ENCODE measurements at regions not wholly inside any gene's neighbourhood (a gene's known extent, or its start where the extent isn't known, plus 50 kb on each side); places are given as distances from the start of the nearest gene placed in this dataset.

- DNase-seq: no peak
Observed at GRCh38 chr7:94239661-94240234, 154.9 kb upstream of the COL1A2 start.

GRCh38 chr7:94240902-94241301 lies 153.8 kb upstream of the COL1A2 start:
- DNase-seq: no peak

DNA sequence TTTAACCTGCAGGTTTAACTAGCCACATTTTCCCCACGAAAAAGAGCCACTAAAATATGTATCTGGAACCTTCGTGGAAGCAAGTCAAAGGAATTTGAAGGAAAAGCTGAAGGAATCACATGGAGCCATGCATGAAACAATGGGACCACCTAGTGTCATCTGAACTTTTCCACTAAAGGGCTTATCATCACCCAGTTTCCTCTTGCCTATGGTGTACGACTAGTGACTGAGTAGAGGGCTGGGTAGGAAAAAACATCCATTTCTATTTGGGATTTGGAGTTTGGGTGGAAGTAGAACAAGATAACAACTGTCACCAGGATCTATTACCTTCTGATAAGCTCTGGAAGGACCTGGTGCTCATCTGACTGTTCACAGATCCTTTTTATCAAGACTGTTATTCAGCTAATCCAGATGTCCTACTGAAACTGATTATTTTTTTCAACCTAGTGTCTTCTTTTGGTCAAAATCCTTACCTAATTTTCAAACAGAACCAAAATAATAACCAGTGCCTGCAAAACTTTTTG lies 153.2 kb upstream of the COL1A2 start:
- no peak for DNase-seq

DNA sequence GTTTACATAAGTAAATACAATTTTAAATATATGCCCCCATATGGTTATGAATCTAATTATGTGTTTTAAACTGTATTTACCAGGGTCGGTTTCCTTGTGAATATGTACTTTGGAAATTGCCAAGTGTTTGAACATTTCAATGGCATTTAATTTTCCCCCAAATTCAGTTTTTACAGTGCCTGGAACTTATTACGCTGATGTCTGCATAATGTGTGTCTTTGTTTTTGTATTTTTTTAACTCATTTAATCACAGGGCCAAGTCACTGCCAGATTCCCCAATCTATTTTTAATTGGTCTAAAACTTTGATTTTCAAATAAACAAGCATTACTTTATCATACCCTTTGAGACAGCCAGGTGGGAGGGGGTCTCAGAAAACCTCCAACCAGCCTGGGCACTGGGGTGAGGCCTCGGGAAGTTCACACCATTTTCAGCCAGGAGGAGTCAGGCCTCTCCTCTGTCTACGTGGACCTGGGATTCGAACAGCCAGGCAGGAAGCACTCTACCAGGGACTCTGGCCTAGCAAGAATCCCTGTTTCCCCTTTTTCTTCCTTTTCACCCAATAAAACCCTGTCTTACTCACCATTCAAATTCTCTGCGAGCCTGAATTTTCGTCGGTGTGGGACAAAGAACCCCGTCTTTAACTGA lies 151.5 kb upstream of the COL1A2 start:
- no peak for DNase-seq

DNA sequence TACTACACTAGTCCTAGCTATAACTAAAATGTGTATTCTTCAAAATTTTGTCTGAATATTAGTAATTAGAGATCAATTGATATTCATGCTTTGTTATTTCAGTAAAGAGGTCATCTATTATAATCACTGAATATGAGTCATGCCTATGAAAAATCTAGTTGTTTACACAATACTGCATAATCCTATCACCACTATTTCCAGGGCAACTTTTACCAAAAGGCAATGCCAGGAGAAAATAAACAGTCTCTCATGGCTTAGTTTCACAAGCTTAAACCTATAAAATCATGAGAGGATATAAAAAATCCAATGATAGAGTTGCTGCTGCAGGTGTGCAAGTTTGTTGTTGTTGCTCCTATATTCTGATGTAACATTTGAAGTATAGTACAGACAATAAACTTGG lies 149.9 kb upstream of the COL1A2 start:
- no peak for DNase-seq

- DNase-seq: no peak
Observed at GRCh38 chr7:94245500-94245899, 149.2 kb upstream of the COL1A2 start.

GRCh38 chr7:94247970-94248369 lies 146.7 kb upstream of the COL1A2 start:
- no peak for DNase-seq

- no peak for DNase-seq
Observed at GRCh38 chr7:94249631-94250030, 145.1 kb upstream of the COL1A2 start.

GRCh38 chr7:94250124-94250523 lies 144.6 kb upstream of the COL1A2 start:
- no peak for DNase-seq

- DNase-seq: no peak
Observed at GRCh38 chr7:94250987-94251386, 143.7 kb upstream of the COL1A2 start.

DNA sequence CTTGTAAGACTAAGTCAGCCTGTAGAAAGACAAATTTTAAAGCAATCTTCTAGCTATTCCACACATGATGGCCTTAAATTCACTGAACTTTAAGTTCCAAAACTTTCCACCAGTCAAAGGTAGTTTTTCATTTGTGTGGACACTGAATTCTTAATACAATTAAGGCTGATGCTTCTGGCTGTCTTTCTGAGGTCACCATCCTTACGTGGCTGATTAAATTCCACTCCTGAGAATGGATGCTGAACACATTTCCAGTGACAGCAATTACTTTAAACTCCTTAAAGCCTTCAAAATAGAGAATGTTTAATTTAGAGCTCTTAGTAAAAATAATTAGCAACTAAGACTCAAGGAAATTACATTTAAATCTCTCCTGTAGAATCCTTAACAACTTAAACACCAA lies 142.6 kb upstream of the COL1A2 start:
- no peak for DNase-seq

DNA sequence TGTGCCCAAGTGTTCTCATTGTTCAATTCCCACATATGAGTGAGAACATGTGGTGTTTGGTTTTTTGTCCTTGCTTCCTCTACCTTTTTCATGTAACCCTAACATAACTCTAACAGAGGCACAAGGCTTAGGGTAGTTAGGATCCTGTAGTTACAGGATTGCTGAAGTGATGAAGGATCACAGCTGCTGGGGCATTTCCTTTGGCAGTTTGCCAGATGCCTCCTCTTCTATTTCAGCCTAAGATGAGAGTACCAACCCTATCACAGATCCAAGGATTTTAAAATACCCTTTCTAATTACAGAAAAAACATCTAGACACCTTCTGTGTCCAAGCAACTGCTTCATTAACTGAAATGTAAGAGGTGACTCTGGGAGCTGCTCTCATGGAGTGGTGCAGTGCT lies 141.7 kb upstream of the COL1A2 start:
- DNase-seq: no peak

- no peak for DNase-seq
Observed at GRCh38 chr7:94253686-94254085, 141.0 kb upstream of the COL1A2 start.

- no peak for DNase-seq
Observed at GRCh38 chr7:94258418-94259300, 136.0 kb upstream of the COL1A2 start.

DNA sequence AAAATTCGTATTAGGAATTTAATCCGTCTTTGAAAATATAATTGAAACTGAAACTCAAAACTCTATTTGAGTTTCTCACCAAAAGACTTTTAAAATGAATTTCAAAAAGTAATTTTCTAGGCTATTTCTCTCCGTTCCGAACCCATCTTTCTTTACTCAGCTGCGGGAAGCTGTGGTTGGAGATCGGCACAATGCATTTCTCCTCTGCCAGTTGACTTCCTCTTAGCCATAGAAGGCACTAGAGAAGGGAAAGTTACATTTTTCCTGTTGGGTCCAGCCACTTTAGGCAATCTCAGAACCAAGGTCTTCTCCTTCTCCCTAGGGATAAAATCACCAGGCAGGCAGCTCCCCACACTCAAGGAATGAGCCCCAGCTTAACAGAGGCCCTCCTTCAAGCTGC lies 133.6 kb upstream of the COL1A2 start:
- DNase-seq: no peak

DNA sequence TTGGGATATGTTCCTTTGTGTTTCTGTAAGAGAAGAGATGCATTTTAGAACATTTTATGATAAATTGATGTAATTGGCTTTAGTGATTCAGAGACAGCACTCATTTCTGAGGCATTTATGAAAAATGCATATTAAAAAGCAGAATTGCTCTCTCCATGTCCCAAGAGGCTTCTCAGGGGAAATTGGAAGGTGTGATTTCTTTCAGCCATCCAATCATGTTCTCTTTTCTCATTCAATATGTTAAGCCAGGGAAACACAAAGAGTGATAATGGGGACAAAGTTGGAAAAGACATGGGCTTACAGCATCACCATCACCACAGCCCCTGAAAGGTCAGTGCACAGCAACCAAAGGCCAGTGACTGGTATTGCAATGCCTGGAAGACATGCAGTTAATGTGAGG lies 129.9 kb upstream of the COL1A2 start:
- no peak for DNase-seq

DNA sequence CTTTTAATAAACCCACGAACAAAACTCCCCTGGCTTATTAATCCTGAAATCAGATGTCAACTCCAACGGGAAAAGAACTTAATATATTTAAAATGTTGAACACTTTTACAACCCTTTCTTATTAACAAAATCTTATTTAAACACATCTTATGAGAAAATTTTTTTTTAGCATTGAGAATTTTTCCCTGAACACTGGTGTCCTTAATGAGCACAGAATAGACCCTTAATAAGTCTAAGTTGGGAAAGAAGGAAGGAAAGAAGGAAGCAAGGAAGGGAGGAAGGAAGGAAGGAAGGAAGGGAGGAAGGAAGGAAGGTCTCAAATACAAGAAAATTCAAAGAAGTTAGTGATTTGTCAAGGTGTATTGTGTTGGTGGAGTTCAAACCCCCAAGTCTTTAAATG lies 129.2 kb upstream of the COL1A2 start:
- DNase-seq: no peak

DNA sequence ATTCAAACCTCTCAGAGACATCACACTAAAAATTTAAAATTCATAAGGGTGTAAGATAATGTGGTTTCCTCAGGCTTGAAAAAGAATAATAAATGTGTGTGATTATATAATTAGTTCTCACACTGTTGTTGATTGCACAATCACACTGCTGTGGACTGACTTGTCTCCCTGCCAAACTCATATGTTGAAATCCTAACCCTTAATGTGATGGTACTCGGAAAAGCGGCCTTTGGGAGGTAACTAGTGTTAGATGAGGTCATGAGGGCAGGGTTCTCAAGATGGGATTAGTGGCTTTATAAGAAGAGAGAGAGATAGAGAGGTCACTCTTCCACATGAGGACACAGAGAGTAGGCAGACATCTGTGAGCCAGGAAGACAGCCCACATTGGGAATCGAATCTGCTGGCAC lies 128.5 kb upstream of the COL1A2 start:
- DNase-seq: no peak

DNA sequence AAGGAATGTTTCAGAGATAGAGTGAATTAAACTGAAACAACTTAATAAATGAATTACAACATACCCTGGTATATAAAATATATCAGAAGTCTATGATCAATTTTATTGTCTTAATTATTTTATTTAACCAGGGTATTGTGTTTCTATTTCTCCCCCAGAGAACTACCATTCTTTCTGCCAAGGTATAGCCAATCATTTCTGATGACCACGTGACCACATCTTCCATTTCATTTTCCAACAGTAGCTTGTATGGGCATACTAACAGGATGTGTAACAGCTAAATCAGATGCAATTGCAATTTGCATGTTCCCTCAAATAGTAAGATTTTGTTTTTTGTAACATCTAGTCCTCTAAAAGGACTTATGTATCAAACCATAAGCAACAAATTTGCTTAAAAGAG lies 123.9 kb upstream of the COL1A2 start:
- no peak for DNase-seq

DNA sequence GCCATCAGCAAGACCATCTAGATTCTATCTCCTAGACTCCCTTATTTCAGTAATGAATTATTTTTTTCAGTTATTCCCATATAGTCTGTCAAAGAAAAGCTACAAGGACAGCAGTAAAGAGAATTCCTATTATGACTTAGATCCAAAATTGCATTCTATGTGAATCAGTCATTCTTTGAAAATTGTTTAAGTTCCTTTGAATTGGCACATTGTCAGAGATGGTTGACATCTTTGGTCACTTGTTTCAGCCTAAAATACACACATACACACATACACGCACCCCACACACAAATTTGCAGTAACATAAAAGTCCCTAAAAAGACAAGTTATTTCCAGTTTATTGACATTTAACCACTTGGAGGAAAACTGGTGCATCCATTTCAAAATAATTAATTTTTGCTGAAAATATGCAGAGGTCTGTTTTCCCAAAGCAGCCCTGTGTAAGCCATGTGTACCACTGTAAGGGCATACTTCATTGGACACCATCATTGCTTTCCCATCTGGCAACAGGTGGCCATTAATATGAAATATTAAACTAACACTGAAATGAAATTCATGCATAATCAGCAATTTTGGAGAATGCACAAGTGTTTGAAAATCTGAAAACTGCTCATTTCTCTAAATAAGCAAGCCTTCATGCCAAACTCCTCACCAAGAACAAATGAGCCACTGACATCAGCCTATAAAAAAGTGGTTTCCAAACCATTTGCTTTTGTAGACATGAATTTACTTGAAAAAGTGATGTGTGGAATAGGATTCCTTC lies 121.7 kb upstream of the COL1A2 start:
- no peak for DNase-seq

DNA sequence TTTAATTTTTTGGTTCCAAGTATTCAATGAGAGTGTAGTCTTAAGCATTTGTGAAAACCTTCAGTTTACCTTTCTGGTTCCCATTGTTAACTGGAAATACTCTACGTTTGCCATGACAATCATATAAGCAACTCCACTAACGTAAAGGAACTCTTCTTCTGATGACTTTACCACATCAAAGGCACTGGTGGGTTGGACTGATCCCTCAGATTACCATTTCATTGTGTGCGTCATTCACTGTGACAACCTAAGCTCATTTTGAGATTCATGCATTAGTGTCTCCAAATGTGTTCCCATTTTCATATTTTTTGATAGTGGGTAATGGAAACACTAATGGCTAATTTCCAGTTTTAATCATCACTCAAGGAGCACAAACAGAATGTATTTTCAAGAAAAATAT lies 119.9 kb upstream of the COL1A2 start:
- no peak for DNase-seq

DNA sequence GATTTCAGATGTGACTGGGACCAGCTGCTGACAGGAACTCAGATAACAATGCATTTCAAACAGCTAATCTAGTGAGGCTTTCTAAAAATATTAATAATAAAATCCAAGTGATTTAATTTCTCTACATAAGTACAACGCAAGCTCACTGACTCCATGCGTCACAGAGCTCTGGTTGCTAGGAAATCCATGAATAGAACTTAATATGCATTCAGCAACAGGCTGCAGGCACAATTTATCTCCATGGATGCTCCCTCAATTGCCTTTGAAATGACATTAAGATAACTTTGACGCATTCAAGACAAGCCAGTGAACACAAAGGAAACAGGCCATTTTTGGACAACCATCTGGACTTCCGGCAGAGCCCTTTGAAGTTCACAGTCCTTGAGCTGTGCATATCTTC lies 118.7 kb upstream of the COL1A2 start:
- no peak for DNase-seq

GRCh38 chr7:94276795-94277194 lies 117.9 kb upstream of the COL1A2 start:
- DNase-seq: peak; percentile 1

Data from NCI-H510A treated with DMSO at 0.1 percent for 48 hours (cell line).